OCI-LY3 (cell line): ENCODE measurements at regions not wholly inside any gene's neighbourhood (a gene's known extent, or its start where the extent isn't known, plus 50 kb on each side); places are given as distances from the start of the nearest gene placed in this dataset.

Source experiments
- H2AFZ ChIP-seq: fragments of 200-600, 300-600 bp; shearing (Covaris generic); 2 replicates; pipeline ENCODE4 v1.6.0; 2014; ENCODE audit warnings: antibody characterized with exemption, low read depth, low read length
- H3K27ac ChIP-seq: fragments of 200-600, 300-600 bp; sonication (generic); 2 replicates; pipeline ENCODE4 v1.5.1; 2014; ENCODE audit warnings: mild to moderate bottlenecking, low read length, moderate library complexity, mixed read lengths
- H3K27me3 ChIP-seq: fragments of 200-600, 300-600 bp; sonication (generic); 2 replicates; pipeline ENCODE4 v1.6.1; 2014; ENCODE audit warnings: low read depth, low read length, mixed read lengths
- H3K36me3 ChIP-seq: fragments of 200-600, 300-600 bp; sonication (generic); replicated peaks from 2 replicates; pipeline ENCODE3; 2014; ENCODE audit warnings: low read depth, low read length, mixed read lengths
- H3K4me1 ChIP-seq: fragments of 300-600, 200-600 bp; sonication (generic); 2 replicates; pipeline ENCODE4 v1.6.1; 2014; ENCODE audit warnings: low read length, mixed read lengths
- H3K4me2 ChIP-seq: fragments of 200-600, 300-600 bp; sonication (generic); 2 replicates; pipeline ENCODE4 v1.6.1; 2014; ENCODE audit warnings: low read length, mixed read lengths
- H3K4me3 ChIP-seq: fragments of 300-600, 200-600 bp; sonication (generic); 2 replicates; pipeline ENCODE4 v1.5.1; 2014; ENCODE audit warnings: antibody characterized with exemption, mild to moderate bottlenecking, low read length, moderate library complexity
- H3K79me2 ChIP-seq: fragments of 300-600, 200-600 bp; shearing (Covaris generic); 2 replicates; pipeline ENCODE4 v1.6.1; 2014; ENCODE audit warnings: mild to moderate bottlenecking, low read length, mixed read lengths
- H3K9ac ChIP-seq: fragments of 300-600, 200-600 bp; shearing (Covaris generic); 2 replicates; pipeline ENCODE4 v1.6.0; 2014; ENCODE audit warnings: mild to moderate bottlenecking, low read length, moderate library complexity
- H3K9me3 ChIP-seq: fragments of 200-600, 300-600 bp; shearing (Covaris generic); 2 replicates; pipeline ENCODE4 v1.6.1; 2014; ENCODE audit warnings: low read length, mixed read lengths; ENCODE audit not compliant: insufficient read depth
- H4K20me1 ChIP-seq: fragments of 200-600, 300-600 bp; sonication (generic); 2 replicates; pipeline ENCODE4 v1.6.1; 2016; ENCODE audit warnings: low read length, mixed read lengths; ENCODE audit not compliant: insufficient read depth
- CTCF ChIP-seq: fragments of 200-600, 300-600 bp; sonication (generic); IDR thresholded peaks from 2 replicates; pipeline ENCODE4 v1.5.1; 2014; ENCODE audit warnings: antibody characterized with exemption, low read length, low read depth
- EZH2phosphoT487 ChIP-seq: fragments of 200-600 bp; shearing (Covaris generic); IDR thresholded peaks from 2 replicates; pipeline ENCODE4 v1.6.1; 2018; ENCODE audit warnings: antibody characterized with exemption, mixed run types, low read depth

- Histone ChIP-seq H3K4me2 (no peak overlapping the region), H3K9me3 (no peaks in the 10 kb centered on the region), H3K79me2 (no peaks in the 10 kb centered on the region), H3K27me3 (no peaks in the 10 kb centered on the region), H3K36me3 (no peaks in the 10 kb centered on the region), H4K20me1 (no peaks in the 10 kb centered on the region), H2AFZ (no peak overlapping the region), H3K4me3 (no peak overlapping the region), H3K27ac (no peak overlapping the region), H3K4me1 (no peaks in the 10 kb centered on the region), H3K9ac (no peak overlapping the region)
- TF ChIP-seq CTCF (no peak), EZH2phosphoT487 (no peak)
Observed at GRCh38 chr22:48615171-48616008, 1212.3 kb downstream of the BRD1 start.

GRCh38 chr22:48613566-48614200, 1214.0 kb downstream of the BRD1 start:
- no peak overlapping the region for H3K27ac ChIP-seq
- H3K36me3 ChIP-seq: no peaks in the 10 kb centered on the region
- H3K4me3 ChIP-seq: no peak overlapping the region
- no peak overlapping the region for H3K9ac ChIP-seq
- no peak overlapping the region for H2AFZ ChIP-seq
- H3K9me3 ChIP-seq: no peaks in the 10 kb centered on the region
- no peaks in the 10 kb centered on the region for H3K27me3 ChIP-seq
- H4K20me1 ChIP-seq: no peaks in the 10 kb centered on the region
- H3K4me2 ChIP-seq: no peak overlapping the region
- TF ChIP-seq CTCF (no peak), EZH2phosphoT487 (no peak)
- no peaks in the 10 kb centered on the region for H3K4me1 ChIP-seq
- no peaks in the 10 kb centered on the region for H3K79me2 ChIP-seq

GRCh38 chr22:48612077-48612995, 1215.3 kb downstream of the BRD1 start:
- H4K20me1 ChIP-seq: no peaks in the 10 kb centered on the region
- H3K4me1 ChIP-seq: no peaks in the 10 kb centered on the region

More at GRCh38 chr22:48612077-48612995, 1215.3 kb downstream of the BRD1 start:
- Histone ChIP-seq H3K4me3 (no peak overlapping the region), H2AFZ (no peak overlapping the region), H3K36me3 (no peaks in the 10 kb centered on the region), H3K9me3 (no peaks in the 10 kb centered on the region), H3K27ac (no peak overlapping the region), H3K4me2 (no peak overlapping the region), H3K27me3 (no peaks in the 10 kb centered on the region), H3K79me2 (no peaks in the 10 kb centered on the region), H3K9ac (no peak overlapping the region)
- TF ChIP-seq CTCF (no peak), EZH2phosphoT487 (no peak)
